Activated T-helper 17 cell treated with anti-CD3 and anti-CD28 coated beads, Interleukin-2, amount 50 U/mL, for 72 hours (primary cell): ENCODE measurements at regions not wholly inside any gene's neighbourhood (a gene's known extent, or its start where the extent isn't known, plus 50 kb on each side); places are given as distances from the start of the nearest gene placed in this dataset.
A peak's percentile ranks its signal among the peaks of the same experiment; 100 is the strongest.
"Not testable (repeated sequence)": the region's sequence is repeated elsewhere in the genome, so short reads cannot be mapped to it uniquely, and the experiment has no call there.

Experiments used
- ATAC-seq: fragments of 150-1000 bp; cut with Tn5 transposase; replicated peaks from 2 replicates; pipeline ENCODE4 v1.10.0; 2021; ENCODE audit warnings: mild to moderate bottlenecking, moderate library complexity
- H3K27ac Mint-ChIP-seq: one replicate; pipeline ENCODE4 v1.8.0; 2022; ENCODE audit warnings: mixed read lengths
- H3K27me3 Mint-ChIP-seq: one replicate; pipeline ENCODE4 v1.8.0; 2022; ENCODE audit warnings: mixed read lengths
- H3K36me3 Mint-ChIP-seq: one replicate; pipeline ENCODE4 v1.8.0; 2022; ENCODE audit warnings: low read depth, mild to moderate bottlenecking, mixed read lengths
- H3K4me1 Mint-ChIP-seq: one replicate; pipeline ENCODE4 v1.8.0; 2022; ENCODE audit warnings: mixed read lengths
- H3K4me3 Mint-ChIP-seq: one replicate; pipeline ENCODE4 v1.8.0; 2022; ENCODE audit warnings: mild to moderate bottlenecking, mixed read lengths
- H3K9me3 Mint-ChIP-seq: one replicate; pipeline ENCODE4 v1.8.0; 2022; ENCODE audit warnings: mixed read lengths

DNA sequence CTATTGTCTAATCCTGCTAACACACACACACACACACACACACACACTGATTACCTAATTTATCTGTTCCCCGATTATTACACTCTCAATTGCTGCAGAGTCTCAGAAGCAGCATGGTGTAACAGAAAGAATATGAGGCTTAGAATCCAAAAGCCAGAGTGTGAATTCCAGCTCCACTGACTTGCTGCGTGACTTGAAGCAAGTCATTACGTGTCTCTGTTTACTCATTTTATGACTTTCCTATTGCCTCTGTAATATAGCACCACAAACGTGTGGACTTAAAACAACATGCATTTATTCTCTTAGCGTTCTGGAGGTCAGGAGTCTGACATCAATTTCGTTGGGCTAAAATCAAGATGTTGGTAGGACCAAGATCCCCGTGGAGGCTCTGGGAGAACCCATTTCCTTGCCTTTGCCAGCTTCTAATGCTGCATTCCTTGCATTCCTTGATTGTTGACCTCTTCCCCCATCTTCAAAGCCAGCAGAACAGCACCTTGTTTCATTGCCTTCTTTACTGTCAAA is 55.9 kb upstream of the ATP5PO start:
- ATAC-seq: no peak
- Mint-ChIP-seq H3K27me3 (no peaks in the 10 kb centered on the region), H3K36me3 (peaks cover 52% of the 10 kb centered on the region), H3K9me3 (no peaks in the 10 kb centered on the region), H3K4me1 (peaks cover 31% of the 10 kb centered on the region), H3K4me3 (peak overlapping the region; percentile 19), H3K27ac (peak overlapping the region; percentile 60)

GRCh38 chr21:33969581-33969980 is 54.0 kb upstream of the ATP5PO start:
- H3K4me1 Mint-ChIP-seq: peaks cover 18% of the 10 kb centered on the region
- no peak overlapping the region for H3K4me3 Mint-ChIP-seq
- H3K27ac Mint-ChIP-seq: peak overlapping the region; percentile 49
- H3K36me3 Mint-ChIP-seq: peaks cover 33% of the 10 kb centered on the region
- no peak for ATAC-seq
- H3K27me3 Mint-ChIP-seq: no peaks in the 10 kb centered on the region
- no peaks in the 10 kb centered on the region for H3K9me3 Mint-ChIP-seq

DNA sequence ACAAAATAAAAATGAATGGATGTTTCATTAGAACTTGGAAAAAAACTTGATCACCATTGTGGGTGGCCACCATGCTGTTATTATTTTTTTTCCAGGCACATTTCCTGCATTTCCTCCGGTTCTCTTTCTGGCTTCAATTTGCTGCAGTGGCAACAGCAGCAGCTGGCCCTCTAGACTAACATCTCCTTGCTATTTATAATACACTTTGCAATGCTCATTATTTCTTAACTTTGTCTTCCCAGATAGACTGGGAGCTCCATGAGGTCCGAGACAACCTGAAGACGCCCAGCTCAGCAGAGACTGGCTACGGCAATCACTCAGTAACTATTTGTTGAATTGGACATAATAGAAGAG is 53.4 kb upstream of the ATP5PO start:
- H3K4me1 Mint-ChIP-seq: peaks cover 18% of the 10 kb centered on the region

GRCh38 chr21:33968080-33968994 is 52.7 kb upstream of the ATP5PO start:
- Mint-ChIP-seq H3K4me3 (no peak overlapping the region), H3K4me1 (peaks cover 19% of the 10 kb centered on the region), H3K27ac (no peak overlapping the region), H3K36me3 (peaks cover 36% of the 10 kb centered on the region), H3K9me3 (no peaks in the 10 kb centered on the region), H3K27me3 (no peaks in the 10 kb centered on the region)
- peak; percentile 52 for ATAC-seq

More for the DNA sequence above, 53.4 kb upstream of the ATP5PO start:
- Mint-ChIP-seq H3K27ac (no peak overlapping the region), H3K27me3 (no peaks in the 10 kb centered on the region), H3K9me3 (no peaks in the 10 kb centered on the region), H3K4me3 (no peak overlapping the region), H3K36me3 (peaks cover 33% of the 10 kb centered on the region)
- ATAC-seq: no peak

GRCh38 chr21:33967086-33967571 is 51.5 kb upstream of the ATP5PO start:
- H3K4me3 Mint-ChIP-seq: no peak overlapping the region
- H3K27me3 Mint-ChIP-seq: no peaks in the 10 kb centered on the region
- no peaks in the 10 kb centered on the region for H3K9me3 Mint-ChIP-seq
- peaks cover 27% of the 10 kb centered on the region for H3K4me1 Mint-ChIP-seq
- H3K36me3 Mint-ChIP-seq: peaks cover 44% of the 10 kb centered on the region
- ATAC-seq: no peak
- H3K27ac Mint-ChIP-seq: no peak overlapping the region

GRCh38 chr21:33966324-33966949 is 50.8 kb upstream of the ATP5PO start:
- Mint-ChIP-seq H3K36me3 (peaks cover 44% of the 10 kb centered on the region), H3K27ac (no peak overlapping the region), H3K9me3 (no peaks in the 10 kb centered on the region), H3K4me3 (no peak overlapping the region), H3K27me3 (no peaks in the 10 kb centered on the region), H3K4me1 (peaks cover 22% of the 10 kb centered on the region)
- ATAC-seq: no peak

DNA sequence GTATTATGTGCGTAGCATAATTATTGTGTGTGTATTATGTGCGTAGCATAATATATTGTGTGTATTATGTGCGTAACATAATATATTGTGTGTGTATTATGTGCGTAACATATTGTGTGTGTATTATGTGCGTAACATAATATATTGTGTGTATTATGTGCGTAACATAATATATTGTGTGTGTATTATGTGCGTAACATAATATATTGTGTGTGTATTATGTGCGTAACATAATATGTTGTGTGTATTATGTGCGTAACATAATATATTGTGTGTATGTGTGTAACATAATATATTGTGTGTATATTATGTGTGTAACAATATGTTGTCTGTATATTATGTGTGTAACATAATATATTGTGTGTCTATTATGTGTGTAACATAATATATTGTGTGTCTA is 50.1 kb upstream of the ATP5PO start:
- peaks cover 42% of the 10 kb centered on the region for H3K36me3 Mint-ChIP-seq
- not testable (repeated sequence) for H3K9me3 Mint-ChIP-seq, ATAC-seq, H3K27ac Mint-ChIP-seq, H3K4me3 Mint-ChIP-seq, H3K27me3 Mint-ChIP-seq
- H3K4me1 Mint-ChIP-seq: peaks cover 19% of the 10 kb centered on the region
